NCI-H2081 (cell line): ENCODE measurements at regions not wholly inside any gene's neighbourhood (a gene's known extent, or its start where the extent isn't known, plus 50 kb on each side); places are given as distances from the start of the nearest gene placed in this dataset.
A peak's percentile ranks its signal among the peaks of the same experiment; 100 is the strongest.

Experiments
- DNase-seq, 2 experiments: peaks; one replicate each; lab custom pipeline; 2025; lab: John Stamatoyannopoulos, UW

- no peak for DNase-seq
Observed at GRCh38 chr6:21648475-21649050, 55.0 kb downstream of the SOX4 start.

- no peak for DNase-seq
Observed at GRCh38 chr6:21653323-21653722, 59.8 kb downstream of the SOX4 start.

DNA sequence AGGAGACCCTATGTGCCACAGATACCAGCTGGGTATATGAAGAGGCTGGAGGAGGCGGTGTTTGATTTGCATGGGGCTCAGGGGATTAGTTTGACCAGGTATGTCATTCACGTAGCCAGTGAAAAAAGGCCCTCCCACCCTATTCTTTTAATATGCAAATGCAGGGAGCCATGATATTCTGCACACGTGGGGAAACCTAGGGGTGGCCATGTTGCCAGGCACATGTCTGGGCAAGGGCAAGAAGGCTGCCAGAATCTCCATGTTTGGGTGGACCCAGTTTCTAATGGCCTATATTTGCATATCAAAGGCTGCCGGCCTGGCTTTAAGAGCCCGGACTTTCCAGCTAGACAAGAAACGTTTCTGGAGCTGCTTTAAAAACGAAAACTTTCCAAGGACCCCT lies 60.4 kb downstream of the SOX4 start:
- DNase-seq = no peak

DNA sequence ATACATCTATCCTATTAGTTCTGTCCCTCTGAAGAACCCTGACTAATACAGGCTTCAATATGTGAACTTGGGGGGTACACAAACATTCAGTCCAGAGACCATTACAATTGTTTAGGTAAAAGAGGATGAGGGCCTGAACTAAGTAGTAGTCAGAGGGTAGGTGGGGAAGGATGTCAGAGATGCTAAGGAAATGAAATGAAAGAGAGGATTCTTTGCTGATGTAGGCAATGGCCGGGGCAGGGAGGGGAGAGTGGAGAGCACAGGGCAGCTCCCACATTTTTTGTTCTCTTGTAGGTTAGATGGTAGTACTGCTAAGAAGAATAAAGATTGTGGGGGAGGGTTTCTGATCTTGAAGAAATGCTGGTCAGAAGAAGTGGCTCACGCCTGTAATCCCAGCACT lies 60.8 kb downstream of the SOX4 start:
- DNase-seq = no peak

- no peak for DNase-seq
Observed at GRCh38 chr6:21663966-21664313, 70.4 kb downstream of the SOX4 start.

- peak in 1 of 2 experiments; percentile 9 for DNase-seq
Observed at GRCh38 chr6:21664314-21665109, 71.0 kb downstream of the SOX4 start.

DNA sequence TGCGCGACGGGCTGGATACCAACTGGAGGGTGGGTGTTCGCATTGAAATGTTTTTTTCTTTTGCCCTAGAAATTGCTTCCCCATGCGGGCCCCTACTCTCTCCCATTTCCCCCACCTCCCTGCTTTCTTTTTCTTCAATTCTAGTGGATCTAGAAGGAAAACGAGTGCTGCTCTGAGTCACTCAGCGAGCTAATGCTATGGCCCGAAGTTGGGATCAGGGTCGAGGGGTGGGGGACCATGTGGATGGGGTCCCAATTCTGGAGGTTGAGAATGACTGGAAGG lies 71.5 kb downstream of the SOX4 start:
- DNase-seq = no peak

GRCh38 chr6:21665392-21666200 lies 72.0 kb downstream of the SOX4 start:
- DNase-seq = no peak

DNA sequence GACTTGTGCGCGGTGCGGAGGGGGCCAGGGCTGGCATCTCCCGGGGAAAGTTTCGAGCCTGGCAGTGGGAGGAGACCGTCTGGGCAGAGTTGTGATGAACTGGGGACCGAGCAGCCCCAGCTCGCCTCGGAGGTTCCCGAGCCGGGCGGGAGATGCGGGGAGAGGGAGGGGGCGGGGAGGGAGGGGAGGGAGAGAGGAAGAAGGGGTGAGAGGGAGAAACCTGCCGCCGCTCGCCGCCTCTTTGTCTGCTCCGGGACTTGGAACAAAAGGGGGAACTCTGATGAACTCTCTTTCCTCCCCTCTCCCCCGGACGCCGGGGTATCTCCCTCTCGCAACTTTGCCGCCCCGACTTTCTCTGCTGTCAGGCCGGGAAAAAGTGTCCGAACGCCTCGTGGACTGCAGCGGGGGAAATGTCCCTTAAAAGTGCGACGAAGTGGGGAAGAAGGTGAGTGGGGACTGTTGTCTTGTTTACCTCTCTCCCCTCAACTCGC lies 72.7 kb downstream of the SOX4 start:
- no peak for DNase-seq

- no peak for DNase-seq
Observed at GRCh38 chr6:21666853-21667681, 73.5 kb downstream of the SOX4 start.

DNA sequence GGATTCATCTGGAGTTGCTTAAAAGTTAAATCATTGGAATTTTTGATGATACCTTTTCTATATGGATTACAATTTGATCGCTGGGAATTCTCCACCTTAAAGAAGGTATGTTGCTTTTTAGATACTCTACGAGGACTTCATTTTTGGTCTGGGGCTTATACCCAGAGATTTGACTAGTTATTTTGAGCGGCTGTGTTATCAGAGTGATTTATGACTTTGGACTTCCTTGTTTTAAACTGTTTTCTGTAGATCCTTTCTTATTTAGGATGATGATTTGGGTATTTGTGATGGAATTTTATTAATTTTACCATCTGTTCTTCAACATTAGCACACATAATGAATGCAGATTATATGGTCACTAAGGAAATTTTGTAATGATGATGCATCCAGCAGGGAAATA lies 75.2 kb downstream of the SOX4 start:
- no peak for DNase-seq

DNA sequence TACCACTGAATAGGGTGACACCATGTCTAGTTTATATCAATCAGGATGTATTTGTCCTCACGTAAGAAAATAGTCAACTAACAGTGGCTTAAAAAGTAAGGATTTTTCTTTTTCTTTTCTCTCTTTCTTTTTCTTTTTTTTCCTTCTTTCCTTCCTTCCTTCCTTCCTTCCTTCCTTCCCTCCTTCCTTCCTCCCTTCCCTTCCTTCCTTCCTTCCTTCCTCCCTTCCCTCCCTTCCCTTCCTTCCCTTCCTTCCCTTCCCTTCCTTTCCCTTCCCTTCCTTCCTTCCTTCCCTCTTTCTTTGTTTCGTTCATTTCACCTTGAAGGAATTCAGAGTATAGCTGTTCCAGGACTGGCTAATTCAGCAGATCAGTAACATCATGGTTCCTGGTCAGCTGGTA lies 83.2 kb downstream of the SOX4 start:
- no peak for DNase-seq

DNA sequence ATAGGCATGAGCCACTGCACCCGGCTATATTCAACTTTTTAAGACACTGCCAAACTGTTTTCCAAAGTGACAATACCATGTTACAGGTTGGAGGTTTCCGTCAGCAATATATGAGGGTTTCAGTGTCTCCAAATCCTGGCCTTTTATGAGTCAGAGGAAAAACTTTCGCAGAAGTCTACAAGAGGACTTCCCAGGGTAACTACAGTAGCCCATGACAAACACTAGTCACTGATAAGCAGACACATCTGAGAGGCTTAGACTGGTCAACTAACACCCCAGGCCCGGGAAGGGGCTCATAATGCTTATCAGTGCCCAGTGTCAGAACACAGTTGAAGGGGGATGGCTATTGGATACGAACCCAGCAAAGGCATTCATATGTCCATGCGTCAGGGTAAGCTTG lies 85.4 kb downstream of the SOX4 start:
- DNase-seq = no peak

DNA sequence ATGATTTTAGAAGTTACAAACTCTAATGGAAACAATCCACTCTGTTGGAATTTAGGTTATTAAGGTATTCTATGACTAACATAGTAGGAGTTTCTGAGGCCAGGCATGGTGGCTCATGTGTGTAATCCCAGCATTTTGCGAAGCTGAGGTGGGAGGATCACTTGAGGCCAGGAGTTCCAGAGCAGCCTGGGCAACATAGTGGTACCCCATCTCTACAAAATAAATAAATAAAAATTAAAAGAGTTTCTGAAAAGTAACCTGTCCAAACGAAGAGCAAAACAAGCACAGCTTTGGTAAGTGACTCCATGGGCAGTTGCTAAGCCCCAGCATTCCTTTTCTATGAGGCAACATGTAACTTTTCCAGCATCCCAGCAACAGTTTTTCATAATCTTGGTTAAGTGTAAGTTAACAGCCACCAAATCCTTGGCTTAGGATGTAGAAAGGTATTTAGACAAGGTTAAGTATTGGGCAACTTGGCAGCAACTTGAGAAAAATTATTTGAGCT lies 86.3 kb downstream of the SOX4 start:
- no peak for DNase-seq

DNA sequence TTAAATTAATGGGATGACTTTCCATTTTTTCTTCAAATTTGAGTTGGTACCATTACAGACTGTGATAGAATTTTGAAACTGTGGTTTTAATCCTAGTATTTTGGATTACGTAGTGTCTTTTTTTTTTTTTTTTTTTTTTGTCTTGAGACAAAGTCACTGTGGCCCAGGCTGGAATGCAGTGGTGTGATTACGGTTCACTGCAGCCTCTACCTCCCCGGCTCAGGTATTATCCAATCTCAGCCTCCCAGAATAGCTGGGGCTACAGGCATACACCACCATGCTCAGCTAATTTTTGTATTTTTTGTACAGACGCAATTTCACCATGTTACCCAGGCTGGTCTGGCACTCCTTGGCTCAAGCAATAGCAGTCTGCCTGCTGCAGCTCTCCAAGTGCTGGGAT lies 87.1 kb downstream of the SOX4 start:
- no peak for DNase-seq

DNA sequence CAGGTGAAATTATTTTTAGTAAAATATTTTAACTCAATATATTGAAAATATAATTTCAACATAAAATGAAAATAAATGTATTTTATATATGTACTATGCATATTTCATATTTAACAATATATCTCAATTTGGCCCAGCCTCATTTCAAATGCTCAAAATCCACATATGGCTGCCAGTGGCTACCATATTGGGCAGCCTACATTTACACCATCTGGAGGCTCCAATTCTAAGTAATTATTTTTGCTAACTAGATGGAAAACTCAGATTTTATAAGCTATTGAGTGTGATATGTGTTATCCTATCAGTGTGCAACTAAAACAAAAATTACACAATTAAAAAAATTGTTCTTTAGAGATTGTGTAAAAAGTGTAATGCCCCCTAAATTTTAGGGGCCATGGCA lies 96.9 kb downstream of the SOX4 start:
- no peak for DNase-seq

- no peak for DNase-seq
Observed at GRCh38 chr6:21691685-21692346, 98.3 kb downstream of the SOX4 start.

DNA sequence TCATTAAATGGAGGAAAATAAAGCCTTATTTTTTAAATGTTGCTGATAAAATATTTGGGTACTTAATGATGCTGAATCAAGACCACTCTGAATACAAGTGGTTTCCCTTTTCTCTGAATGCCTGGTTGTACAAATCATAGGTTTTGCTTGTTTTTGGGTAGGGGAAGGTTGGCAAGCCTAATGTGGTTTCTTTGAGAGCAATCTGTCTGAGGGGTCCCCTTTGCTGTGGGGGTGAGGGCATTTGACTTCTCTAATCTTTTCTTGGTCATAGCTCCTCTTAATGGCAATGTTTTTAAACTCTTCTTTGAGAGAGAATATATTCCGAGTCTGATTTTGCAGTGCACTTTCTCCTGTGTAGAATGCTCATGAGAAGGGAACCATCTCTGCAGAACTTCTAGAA lies 99.2 kb downstream of the SOX4 start:
- no peak for DNase-seq

DNA sequence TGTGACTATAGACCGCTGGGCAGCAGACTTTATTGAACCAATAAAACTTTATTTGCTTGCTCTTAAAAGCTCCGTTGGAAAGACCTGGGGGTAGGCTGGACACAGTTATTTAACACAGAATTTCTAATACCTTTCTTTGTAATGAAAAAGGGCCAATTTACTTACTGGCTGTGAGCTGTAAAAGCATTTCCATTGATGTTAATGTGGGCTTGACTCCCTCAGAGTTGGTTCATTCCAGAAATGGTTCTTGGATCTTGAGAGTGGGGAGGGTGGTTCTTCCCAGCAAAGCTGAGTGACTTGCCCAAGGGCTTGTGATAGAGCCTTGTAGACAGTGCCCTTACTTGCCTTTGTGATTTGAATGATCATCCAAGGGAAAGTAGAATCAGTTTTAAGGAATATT lies 100.6 kb downstream of the SOX4 start:
- DNase-seq = no peak

DNA sequence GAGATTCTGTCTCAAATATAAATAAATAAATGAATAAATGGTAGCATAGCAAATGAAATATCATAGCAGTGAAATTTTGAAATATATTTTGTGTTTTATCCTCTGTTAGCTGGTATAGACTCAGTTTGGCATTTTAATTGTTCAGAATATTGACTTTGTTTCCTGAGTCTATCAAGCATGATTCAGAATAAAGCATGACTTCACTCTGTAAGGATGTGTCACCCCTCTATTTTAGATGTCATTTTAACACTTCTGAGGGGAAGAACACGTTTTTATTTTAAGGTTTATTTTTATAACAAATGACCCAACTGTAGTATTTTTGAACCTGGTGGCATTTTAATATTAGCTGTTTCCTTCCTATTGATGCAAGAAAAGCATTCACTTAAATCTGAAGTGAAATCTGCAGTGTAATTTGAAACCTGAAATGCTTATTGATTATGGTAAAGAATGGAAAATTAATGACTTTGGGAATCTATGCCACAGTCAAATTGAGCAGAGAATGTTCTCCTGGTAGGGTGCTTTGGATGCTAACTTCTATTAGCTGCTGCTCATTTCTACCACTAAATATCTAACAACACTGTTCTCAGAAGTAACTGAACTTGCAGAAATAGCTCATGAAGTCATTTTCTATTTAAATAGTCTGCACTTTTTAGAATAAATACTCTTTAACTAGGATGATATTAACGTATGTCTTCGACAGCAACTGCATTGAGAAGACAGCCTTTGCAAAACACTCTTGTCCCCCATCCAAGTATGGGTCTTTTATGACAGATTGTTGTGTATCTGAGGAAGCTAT lies 114.2 kb downstream of the SOX4 start:
- DNase-seq = no peak

DNA sequence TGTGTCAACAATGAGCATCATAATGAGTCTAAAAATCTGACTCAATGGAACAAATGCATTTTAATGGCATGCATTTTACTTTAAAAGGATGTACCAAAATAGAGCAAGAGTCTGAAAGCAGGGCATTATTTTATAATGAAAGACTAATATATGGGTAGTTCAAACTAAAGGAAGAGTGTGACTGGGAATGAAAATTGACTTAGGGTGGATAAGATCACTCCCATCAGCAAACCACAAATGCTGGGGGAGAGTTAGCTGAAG lies 114.7 kb downstream of the SOX4 start:
- DNase-seq = no peak
